ENCODE measurements at regions not wholly inside any gene's neighbourhood (a gene's known extent, or its start where the extent isn't known, plus 50 kb on each side); places are given as distances from the start of the nearest gene placed in this dataset.

- no peak for TF ChIP-seq CAMTA2 (CRISPR knock-in tag; IDR thresholded peaks at IDR 0.05; ENCODE audit: borderline replicate concordance)
- TF ChIP-seq ZNF841 (CRISPR knock-in tag; IDR thresholded peaks at IDR 0.05; ENCODE audit: borderline replicate concordance): no peak
Observed at GRCh38 chr2:121161272-121161671, 123.7 kb downstream of the TFCP2L1 start (continued).

- in situ Hi-C loops (cut with HindIII; ENCODE audit: extremely low pct_ligation_motif_present, low pct_unique_long_range_greater_than_20kb): no loop called here
- no peak overlapping the region for H3K27ac ChIP-seq (ENCODE audit: extremely low read length, insufficient read depth, low read length)
- H3K36me3 ChIP-seq (replicated peaks in 1 of 2; ENCODE audit: control insufficient read depth in 1 of 2, insufficient read depth in 2 of 2, low read length in 2 of 2): no peaks in the 10 kb centered on the region
- H3K4me3 ChIP-seq (replicated peaks in 1 of 3; ENCODE audit: insufficient read depth in 1 of 3, low read depth in 2 of 3, low read length in 3 of 3): no peak overlapping the region
- DNase-seq (ENCODE audit: low spot score): no peak
- no peaks in the 10 kb centered on the region for H3K79me2 ChIP-seq (ENCODE audit: insufficient read depth, low read length)
- peaks cover 0 to 5% of the 10 kb centered on the region in 2 experiments; a peak in 1 of 5 replicates for H3K27me3 ChIP-seq (ENCODE audit: control insufficient read depth in 1 of 2, insufficient read depth in 2 of 2, low read length in 2 of 2)
- no peak overlapping the region for H2AFZ ChIP-seq (ENCODE audit: low read length)
- no peaks in the 10 kb centered on the region for H3K4me1 ChIP-seq (ENCODE audit: insufficient read depth, low read length)
- POLR2A ChIA-PET: no interaction called here
- H3K9me3 ChIP-seq (ENCODE audit: low read length): peaks cover 9% of the 10 kb centered on the region
- intact Hi-C loops (cut with micrococcal nuclease; ENCODE audit: unreplicated experiment): no loop called here
- no peaks in the 10 kb centered on the region for H4K20me1 ChIP-seq (ENCODE audit: insufficient read depth, low read length)
- BruUV-seq (replicated peaks): no TSS peak
- no peak overlapping the region for H3K9ac ChIP-seq (ENCODE audit: insufficient read depth, low read depth, low read length)
- ATAC-seq: no peak
- no peak overlapping the region for H3K4me2 ChIP-seq (ENCODE audit: low read depth, low read length)
- no peak for FAIRE-seq
- CTCF ChIA-PET (ENCODE audit: low intra/inter-chr PET ratio, low total read pairs): no interaction called here
- TF ChIP-seq TCF7L2 (IDR thresholded peaks at IDR 0.05; ENCODE audit: low read depth, low read length): no peak
- no peak for TF ChIP-seq ZNF569 (CRISPR knock-in tag; IDR thresholded peaks at IDR 0.05; ENCODE audit: borderline replicate concordance)
- no peak for TF ChIP-seq FOXM1 (CRISPR knock-in tag; IDR thresholded peaks at IDR 0.05)
- TF ChIP-seq ZNF3 (CRISPR knock-in tag; IDR thresholded peaks at IDR 0.05): no peak
- TF ChIP-seq MXD1 (CRISPR knock-in tag; IDR thresholded peaks at IDR 0.05): no peak
- no peak for TF ChIP-seq MIER3 (CRISPR knock-in tag; IDR thresholded peaks at IDR 0.05; ENCODE audit: borderline replicate concordance)
- no peak for TF ChIP-seq ZNF17 (CRISPR knock-in tag; IDR thresholded peaks at IDR 0.05)
- no peak for TF ChIP-seq PRDM10 (CRISPR knock-in tag; IDR thresholded peaks at IDR 0.05; ENCODE audit: low read depth)
- TF ChIP-seq KAT2B (IDR thresholded peaks at IDR 0.05; ENCODE audit: borderline replicate concordance, low read depth, low read length): no peak
- TF ChIP-seq NR3C1 (CRISPR knock-in tag; IDR thresholded peaks at IDR 0.05): no peak
Observed at GRCh38 chr2:121162893-121163292, 122.1 kb downstream of the TFCP2L1 start.

All from HepG2 (cell line).